ENCODE measurements at regions not wholly inside any gene's neighbourhood (a gene's known extent, or its start where the extent isn't known, plus 50 kb on each side); places are given as distances from the start of the nearest gene placed in this dataset.

DNA sequence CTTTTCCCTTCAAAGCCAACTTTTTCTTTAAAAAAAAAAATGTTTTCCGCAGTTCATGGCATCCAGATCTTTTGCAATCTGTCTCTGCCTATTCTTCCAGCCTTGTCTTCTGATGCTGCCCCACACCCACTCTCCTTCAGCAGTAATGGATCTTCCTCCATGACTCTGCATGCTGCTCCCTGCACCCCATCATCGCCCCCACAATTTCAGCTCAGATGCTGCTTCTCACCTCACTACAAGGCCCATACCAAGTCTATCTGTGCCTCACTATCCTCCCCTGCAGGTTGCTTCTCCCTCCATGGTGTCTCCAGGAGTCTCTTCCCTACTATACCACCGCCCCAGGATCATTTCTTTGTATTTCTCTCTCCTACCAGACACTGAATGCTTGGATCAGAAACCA, 260.6 kb downstream of the ANAPC1 start:
- TF ChIP-seq YY1 (IDR thresholded peaks at IDR 0.05; ENCODE audit: insufficient read depth, insufficient read length) = no peak
- no peak for TF ChIP-seq ZNF274 (IDR thresholded peaks at IDR 0.05; ENCODE audit: low read depth, low read length)
- TF ChIP-seq SUZ12 (IDR thresholded peaks at IDR 0.05; ENCODE audit: extremely low read depth, insufficient read depth, insufficient read length) = no peak

Measured in NT2/D1 (cell line).